GM21529 (cell line): ENCODE measurements at regions not wholly inside any gene's neighbourhood (a gene's known extent, or its start where the extent isn't known, plus 50 kb on each side); places are given as distances from the start of the nearest gene placed in this dataset.

Experiments used
- ATAC-seq: cut with Tn5 transposase; IDR thresholded peaks from one replicate; pipeline ENCODE4 v1.9.1; 2021; ENCODE audit not compliant: unreplicated experiment

DNA sequence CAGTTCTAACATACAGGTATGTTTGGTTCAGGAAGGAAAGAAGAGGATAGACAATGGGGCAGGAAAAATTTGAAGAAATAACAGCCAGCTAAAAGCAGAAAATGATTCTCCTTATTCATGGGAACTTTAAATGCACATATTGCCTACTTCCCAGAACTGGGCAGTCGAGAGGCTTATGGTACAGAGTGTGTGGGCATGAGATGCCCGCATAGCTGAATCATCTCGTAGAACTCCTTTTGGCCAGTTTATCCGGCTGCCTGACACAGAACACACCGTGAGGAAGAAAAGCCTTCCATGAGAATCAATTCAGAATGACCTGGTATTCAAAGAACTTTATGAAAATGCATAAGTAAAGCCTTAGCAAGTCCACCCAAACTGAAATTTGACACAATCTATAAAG is 471.6 kb downstream of the SH2D4B start:
- no peak for ATAC-seq

DNA sequence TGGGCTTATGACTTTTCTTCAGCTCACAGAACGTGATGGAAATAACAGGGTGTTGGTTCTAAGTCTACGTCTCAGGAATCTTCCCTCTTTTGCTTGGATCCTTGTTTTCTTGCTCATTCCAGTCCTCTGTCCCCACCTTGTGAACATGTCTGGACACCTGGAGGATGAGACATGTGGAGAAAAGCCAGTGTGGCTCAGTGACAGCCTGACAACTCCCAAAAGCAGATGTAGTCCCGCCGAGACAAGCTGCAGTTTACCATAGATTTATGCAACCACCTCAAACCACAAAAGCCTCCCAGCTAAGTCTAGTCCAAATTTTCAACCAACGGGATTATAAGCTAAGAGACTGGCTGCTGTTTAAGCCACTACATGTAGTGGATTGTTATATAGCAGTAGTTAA is 476.1 kb downstream of the SH2D4B start:
- ATAC-seq, result no peak

GRCh38 chr10:81019029-81019890 is 481.6 kb downstream of the SH2D4B start:
- peak; percentile 85 for ATAC-seq

DNA sequence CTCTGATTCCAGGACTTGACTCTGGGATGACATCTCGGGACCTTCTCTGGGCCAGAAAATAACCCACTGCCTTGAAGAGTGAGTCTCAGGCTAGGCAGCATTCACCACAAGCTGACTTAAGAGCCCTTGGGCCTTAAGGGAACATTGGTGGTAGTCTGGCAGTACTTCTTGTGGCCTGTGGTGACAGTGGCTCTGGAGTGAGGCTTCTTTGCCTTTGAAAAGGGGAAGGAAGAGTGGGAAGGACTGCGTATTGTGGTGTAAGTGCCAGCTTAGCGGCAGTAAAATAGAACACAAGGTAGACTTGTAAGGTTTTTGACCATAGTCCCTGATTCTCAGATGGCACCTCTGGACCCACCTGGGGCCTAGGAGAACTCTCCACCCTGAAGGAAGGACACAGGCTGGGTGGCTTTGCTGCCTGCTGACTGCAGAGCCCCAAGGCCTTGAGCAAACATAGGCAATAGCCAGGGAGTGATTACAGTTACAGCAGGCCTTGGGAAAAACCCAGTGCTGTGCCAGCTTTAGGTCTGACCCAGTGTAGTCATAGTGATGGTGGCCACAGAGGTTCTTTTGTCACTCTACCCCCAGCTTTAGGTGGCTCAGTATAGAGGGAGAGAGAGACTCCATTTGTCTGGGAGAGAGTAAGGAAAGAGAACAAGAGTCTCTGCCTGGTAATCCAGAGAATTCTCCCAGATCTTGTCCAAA is 483.9 kb downstream of the SH2D4B start:
- ATAC-seq, result no peak

GRCh38 chr10:81026591-81026990 is 488.9 kb downstream of the SH2D4B start:
- ATAC-seq, result no peak

DNA sequence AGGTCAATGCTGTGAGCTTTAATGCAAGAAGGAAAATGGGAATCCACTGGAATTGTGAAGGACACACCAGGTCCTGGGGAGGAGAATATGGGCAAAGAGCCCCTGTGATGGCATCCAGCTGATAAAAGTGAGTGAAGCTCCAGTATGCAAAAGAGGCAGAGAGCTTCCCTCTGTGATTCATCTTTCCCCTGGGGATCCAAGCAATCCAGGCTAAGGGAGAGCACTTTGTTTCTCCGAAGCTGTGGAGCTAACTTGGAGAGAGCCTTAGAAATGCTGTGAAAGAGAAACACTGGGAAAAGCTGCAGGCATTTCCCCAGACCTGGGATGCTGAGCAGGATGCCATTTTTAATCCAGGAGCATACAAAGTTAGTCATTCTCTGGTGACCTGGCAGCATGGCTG is 489.5 kb downstream of the SH2D4B start:
- no peak for ATAC-seq

- no peak for ATAC-seq
Observed at GRCh38 chr10:81027706-81028105, 490.0 kb downstream of the SH2D4B start.

GRCh38 chr10:81031774-81032173 is 494.1 kb downstream of the SH2D4B start:
- ATAC-seq, result peak; percentile 80

DNA sequence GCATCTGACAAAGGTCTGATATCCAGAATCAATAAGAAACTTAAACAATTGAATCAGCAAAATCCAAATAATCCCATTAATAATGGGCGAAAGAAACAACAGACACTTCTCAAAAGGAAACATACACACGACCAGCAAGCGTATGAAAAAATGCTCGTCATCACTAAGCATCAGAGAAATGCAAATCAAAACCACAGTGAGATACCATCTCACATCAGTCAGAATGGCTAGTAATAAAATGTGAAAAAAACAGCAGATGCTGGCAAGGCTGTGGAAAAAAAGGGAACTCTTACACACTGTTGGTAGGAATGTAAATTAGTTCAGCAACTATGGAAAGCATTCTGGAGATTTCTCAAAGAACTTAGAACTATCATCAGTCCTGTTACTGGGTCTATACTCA is 496.7 kb downstream of the SH2D4B start:
- no peak for ATAC-seq

GRCh38 chr10:81036257-81036656 is 498.6 kb downstream of the SH2D4B start:
- peak; percentile 60 for ATAC-seq

GRCh38 chr10:81040031-81040430 is 502.3 kb downstream of the SH2D4B start:
- no peak for ATAC-seq

GRCh38 chr10:81040940-81041339 is 503.2 kb downstream of the SH2D4B start:
- no peak for ATAC-seq

GRCh38 chr10:81042647-81043046 is 504.9 kb downstream of the SH2D4B start:
- no peak for ATAC-seq

- ATAC-seq, result no peak
Observed at GRCh38 chr10:81065474-81065873, 527.8 kb downstream of the SH2D4B start.

DNA sequence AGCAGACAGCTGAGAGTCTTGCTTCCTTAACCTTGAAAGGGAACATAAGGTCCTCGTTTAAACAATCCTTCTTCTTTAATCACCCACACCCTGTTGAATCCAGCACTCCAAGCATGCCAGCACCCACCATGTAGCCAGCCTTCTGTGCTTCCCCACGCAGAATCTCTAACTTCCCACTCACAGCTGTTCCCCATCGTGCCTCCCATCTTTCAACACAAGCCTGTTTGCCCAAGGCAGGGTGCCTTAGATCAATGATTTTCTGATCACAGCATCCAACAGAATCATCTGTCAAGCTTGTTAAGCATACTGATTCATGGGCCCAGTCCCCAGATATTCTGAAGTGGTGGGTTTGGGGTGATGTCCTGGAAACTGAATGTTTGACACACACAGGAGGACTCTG is 530.8 kb downstream of the SH2D4B start:
- ATAC-seq, result no peak

DNA sequence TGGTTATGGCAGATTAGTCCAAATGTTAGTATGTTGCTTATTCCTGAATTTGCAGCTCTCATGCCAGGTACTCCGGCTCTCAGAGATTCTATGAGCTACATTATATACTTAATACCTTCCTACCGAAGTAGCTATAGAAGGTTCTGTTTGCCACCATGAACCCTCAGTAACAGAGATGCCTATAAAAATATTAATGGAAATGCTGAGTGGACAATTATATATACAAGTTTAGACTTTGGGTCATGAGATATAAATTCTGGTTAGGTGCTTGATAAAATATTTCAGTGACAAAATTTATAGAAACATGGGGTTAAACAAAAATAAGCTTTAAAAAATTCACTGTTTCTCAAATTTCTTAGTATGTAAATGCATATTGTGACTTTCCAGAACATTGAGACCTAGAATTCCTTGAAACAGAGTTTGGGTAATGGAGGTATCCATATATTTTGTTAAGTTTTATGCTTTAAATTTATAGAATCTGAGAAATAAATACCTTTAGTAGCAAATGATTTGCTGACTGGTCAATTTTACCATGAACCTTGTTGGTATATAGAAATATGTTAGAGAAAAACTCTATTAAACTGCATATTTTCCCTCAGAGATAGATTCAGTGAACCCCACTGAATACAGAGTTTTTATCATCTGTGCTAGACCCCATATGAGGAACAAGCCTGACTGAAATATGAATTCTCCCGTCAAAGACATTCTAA is 533.5 kb downstream of the SH2D4B start:
- no peak for ATAC-seq

DNA sequence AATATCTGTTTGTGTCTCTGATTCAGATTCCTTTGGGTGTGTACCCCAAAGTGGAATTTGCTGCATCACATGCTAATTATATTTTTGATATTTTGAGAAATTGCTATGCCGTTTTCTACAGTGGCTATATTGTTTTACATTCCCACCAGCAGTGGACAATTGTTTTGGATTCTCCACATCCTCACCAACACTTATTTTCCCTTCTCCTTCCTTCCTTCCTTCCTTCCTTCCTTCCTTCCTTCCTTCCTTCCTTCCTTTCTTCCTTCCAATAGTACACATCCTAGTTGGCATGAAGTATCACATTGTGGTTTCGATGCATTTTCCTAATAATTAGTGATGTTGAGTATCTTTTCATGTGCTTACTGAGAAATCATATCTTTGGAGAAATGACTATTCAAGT is 535.5 kb downstream of the SH2D4B start:
- no peak for ATAC-seq

- no peak for ATAC-seq
Observed at GRCh38 chr10:81081887-81082620, 544.4 kb downstream of the SH2D4B start.

DNA sequence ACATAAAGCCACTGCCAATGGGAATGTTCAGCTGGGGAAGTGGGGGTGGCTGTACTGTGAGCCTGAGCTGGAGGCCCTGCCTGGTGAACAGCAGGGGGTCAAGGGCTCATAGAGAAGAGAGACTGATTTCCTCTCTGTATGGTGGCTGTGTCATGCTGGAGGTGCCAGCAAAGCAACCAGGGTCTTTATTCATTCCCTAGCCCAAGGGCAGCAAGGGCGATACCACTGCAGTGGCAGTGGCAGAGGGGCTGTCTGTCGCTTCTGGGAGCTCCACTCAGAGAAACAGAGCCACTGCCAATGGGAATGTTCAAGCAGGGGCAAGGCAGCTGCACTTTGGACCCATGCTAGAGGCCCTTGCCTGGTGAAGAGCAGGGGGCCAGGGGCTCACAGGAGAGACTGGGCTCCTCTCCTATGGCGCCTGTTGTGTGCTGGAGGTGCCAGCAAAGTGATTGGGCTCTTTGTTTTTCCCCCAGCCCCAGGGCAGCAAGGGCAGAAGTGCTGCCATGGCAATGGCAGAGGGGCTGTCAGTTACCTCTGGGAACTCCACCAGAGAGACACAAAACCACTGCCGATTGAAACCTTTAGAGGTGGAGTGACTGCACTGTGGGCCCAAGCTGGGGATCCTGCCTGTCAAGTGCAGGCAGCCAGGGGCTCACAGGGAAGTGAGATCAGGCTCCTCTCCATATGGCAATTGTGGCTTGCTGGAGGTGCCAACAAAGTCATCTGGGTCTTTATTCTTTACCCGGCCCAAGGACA is 545.1 kb downstream of the SH2D4B start:
- ATAC-seq, result no peak

DNA sequence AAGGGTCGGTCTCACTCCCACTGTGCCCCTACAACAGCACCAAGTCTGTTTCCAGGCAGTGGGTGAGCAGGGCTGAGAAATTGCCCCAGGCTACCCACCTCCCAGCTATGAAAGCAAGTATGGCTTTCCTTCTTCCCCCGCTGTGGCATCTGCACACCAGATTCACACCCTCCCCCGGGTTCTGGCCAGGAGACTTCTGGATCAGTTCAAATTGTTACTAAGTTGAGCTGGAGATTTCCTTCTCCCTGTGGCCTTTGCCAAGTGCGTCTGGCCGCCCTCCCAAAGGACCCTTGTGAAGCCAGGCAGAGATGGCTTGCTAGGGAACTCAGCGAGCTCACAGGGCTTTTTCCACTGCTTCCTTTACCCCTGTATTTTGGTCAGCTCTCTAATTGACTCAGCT is 555.4 kb downstream of the SH2D4B start:
- ATAC-seq, result no peak
